Keratinocyte (primary cell): ENCODE measurements at regions not wholly inside any gene's neighbourhood (a gene's known extent, or its start where the extent isn't known, plus 50 kb on each side); places are given as distances from the start of the nearest gene placed in this dataset.

Experiments
- EZH2 ChIP-seq: IDR thresholded peaks from one replicate; pipeline ENCODE4 v1.6.1; 2012; ENCODE audit warnings: inconsistent platforms, mild to moderate bottlenecking, low read length, moderate library complexity
- TF ChIP-seq, protein P1 (sequence below), 3 experiments: IDR thresholded peaks in 1 of 3; conservative IDR thresholded peaks in 1 of 3; optimal IDR thresholded peaks in 1 of 3; 2 replicates in 2 of 3; 3 replicates in 1 of 3; pipeline versions ENCODE3 to v1.5.1; 2011; ENCODE audit warnings: low read length in 3 of 3, mild to moderate bottlenecking in 3 of 3, moderate library complexity in 2 of 3, control low read depth in 1 of 3, inconsistent platforms in 1 of 3; ENCODE audit not compliant: insufficient read depth in 2 of 3; ENCODE audit errors: extremely low read depth in 1 of 3

GRCh38 chr14:71165121-71166031, 258.1 kb downstream of the PCNX1 start:
- no peak for TF ChIP-seq EZH2
- TF ChIP-seq, protein P1, sequence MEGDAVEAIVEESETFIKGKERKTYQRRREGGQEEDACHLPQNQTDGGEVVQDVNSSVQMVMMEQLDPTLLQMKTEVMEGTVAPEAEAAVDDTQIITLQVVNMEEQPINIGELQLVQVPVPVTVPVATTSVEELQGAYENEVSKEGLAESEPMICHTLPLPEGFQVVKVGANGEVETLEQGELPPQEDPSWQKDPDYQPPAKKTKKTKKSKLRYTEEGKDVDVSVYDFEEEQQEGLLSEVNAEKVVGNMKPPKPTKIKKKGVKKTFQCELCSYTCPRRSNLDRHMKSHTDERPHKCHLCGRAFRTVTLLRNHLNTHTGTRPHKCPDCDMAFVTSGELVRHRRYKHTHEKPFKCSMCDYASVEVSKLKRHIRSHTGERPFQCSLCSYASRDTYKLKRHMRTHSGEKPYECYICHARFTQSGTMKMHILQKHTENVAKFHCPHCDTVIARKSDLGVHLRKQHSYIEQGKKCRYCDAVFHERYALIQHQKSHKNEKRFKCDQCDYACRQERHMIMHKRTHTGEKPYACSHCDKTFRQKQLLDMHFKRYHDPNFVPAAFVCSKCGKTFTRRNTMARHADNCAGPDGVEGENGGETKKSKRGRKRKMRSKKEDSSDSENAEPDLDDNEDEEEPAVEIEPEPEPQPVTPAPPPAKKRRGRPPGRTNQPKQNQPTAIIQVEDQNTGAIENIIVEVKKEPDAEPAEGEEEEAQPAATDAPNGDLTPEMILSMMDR (optimal IDR thresholded peaks at IDR 0.05 in 1 of 3, IDR thresholded peaks at IDR 0.05 in 1 of 3, conservative IDR thresholded peaks at IDR 0.05 in 1 of 3; ENCODE audit: extremely low read depth in 1 of 3, insufficient read depth in 2 of 3, low read length in 3 of 3) = no peak
